GM08714 (cell line): ENCODE measurements at regions not wholly inside any gene's neighbourhood (a gene's known extent, or its start where the extent isn't known, plus 50 kb on each side); places are given as distances from the start of the nearest gene placed in this dataset.

Experiments
- H3K4me3 ChIP-seq: fragments of 200-500 bp; sonication (Bioruptor generic); 2 replicates; pipeline ENCODE4 v1.5.1; 2014; ENCODE audit warnings: mild to moderate bottlenecking, low read length, inconsistent platforms
- ZNF274 ChIP-seq: IDR thresholded peaks from 2 replicates; pipeline ENCODE4 v1.6.1; 2012; ENCODE audit warnings: mild to moderate bottlenecking, low read depth, low read length

- no peak overlapping the region for H3K4me3 ChIP-seq
- TF ChIP-seq ZNF274, result no peak
Measured at GRCh38 chr7:57328963-57329362, 121.0 kb upstream of the ZNF716 start.

GRCh38 chr7:57339198-57339944, 110.6 kb upstream of the ZNF716 start:
- no peak overlapping the region for H3K4me3 ChIP-seq
- no peak for TF ChIP-seq ZNF274

- TF ChIP-seq ZNF274, result no peak
- H3K4me3 ChIP-seq, result no peak overlapping the region
Measured at GRCh38 chr7:57342954-57343353, 107.0 kb upstream of the ZNF716 start.

GRCh38 chr7:57343901-57344622, 105.9 kb upstream of the ZNF716 start:
- no peak for TF ChIP-seq ZNF274
- no peak overlapping the region for H3K4me3 ChIP-seq

GRCh38 chr7:57344957-57345356, 105.0 kb upstream of the ZNF716 start:
- no peak for TF ChIP-seq ZNF274
- H3K4me3 ChIP-seq, result no peak overlapping the region

- no peak overlapping the region for H3K4me3 ChIP-seq
- no peak for TF ChIP-seq ZNF274
Measured at GRCh38 chr7:57348646-57349269, 101.2 kb upstream of the ZNF716 start.

GRCh38 chr7:57354195-57354594, 95.8 kb upstream of the ZNF716 start:
- TF ChIP-seq ZNF274, result no peak
- no peak overlapping the region for H3K4me3 ChIP-seq

GRCh38 chr7:57354679-57355338, 95.2 kb upstream of the ZNF716 start:
- H3K4me3 ChIP-seq, result no peak overlapping the region
- TF ChIP-seq ZNF274, result no peak

GRCh38 chr7:57361406-57361805, 88.6 kb upstream of the ZNF716 start:
- no peak overlapping the region for H3K4me3 ChIP-seq
- TF ChIP-seq ZNF274, result no peak

GRCh38 chr7:57362868-57363267, 87.1 kb upstream of the ZNF716 start:
- H3K4me3 ChIP-seq, result no peak overlapping the region
- no peak for TF ChIP-seq ZNF274

- no peak overlapping the region for H3K4me3 ChIP-seq
- TF ChIP-seq ZNF274, result no peak
Measured at GRCh38 chr7:57363321-57363720, 86.7 kb upstream of the ZNF716 start.

- no peak overlapping the region for H3K4me3 ChIP-seq
- TF ChIP-seq ZNF274, result no peak
Measured at GRCh38 chr7:57364933-57365710, 84.9 kb upstream of the ZNF716 start.

GRCh38 chr7:57367171-57367570, 82.8 kb upstream of the ZNF716 start:
- H3K4me3 ChIP-seq, result no peak overlapping the region
- TF ChIP-seq ZNF274, result no peak
